ENCODE measurements at regions not wholly inside any gene's neighbourhood (a gene's known extent, or its start where the extent isn't known, plus 50 kb on each side); places are given as distances from the start of the nearest gene placed in this dataset.

GRCh38 chr5:67308988-67309688 is 112.5 kb upstream of the CD180 start:
- no peak for DNase-seq

- DNase-seq: no peak
Measured at GRCh38 chr5:67306965-67307607, 110.5 kb upstream of the CD180 start.

GRCh38 chr5:67305913-67306710 is 109.5 kb upstream of the CD180 start:
- no peak for DNase-seq

GRCh38 chr5:67305401-67305800 is 108.8 kb upstream of the CD180 start:
- DNase-seq: no peak

GRCh38 chr5:67303356-67303755 is 106.8 kb upstream of the CD180 start:
- DNase-seq: no peak

- DNase-seq: no peak
Measured at GRCh38 chr5:67301285-67301903, 104.8 kb upstream of the CD180 start.

GRCh38 chr5:67300326-67300725 is 103.7 kb upstream of the CD180 start:
- DNase-seq: no peak

- DNase-seq: no peak
Measured at GRCh38 chr5:67299231-67299735, 102.7 kb upstream of the CD180 start.

GRCh38 chr5:67297802-67298532 is 101.4 kb upstream of the CD180 start:
- DNase-seq: no peak

GRCh38 chr5:67297376-67297775 is 100.8 kb upstream of the CD180 start:
- DNase-seq: no peak

- DNase-seq: no peak
Measured at GRCh38 chr5:67294266-67294938, 97.8 kb upstream of the CD180 start.

- no peak for DNase-seq
Measured at GRCh38 chr5:67293226-67293625, 96.6 kb upstream of the CD180 start.

- no peak for DNase-seq
Measured at GRCh38 chr5:67292201-67292940, 95.8 kb upstream of the CD180 start.

- no peak for DNase-seq
Measured at GRCh38 chr5:67291671-67292070, 95.1 kb upstream of the CD180 start.

- DNase-seq: no peak
Measured at GRCh38 chr5:67291066-67291465, 94.5 kb upstream of the CD180 start.

- DNase-seq: no peak
Measured at GRCh38 chr5:67290655-67291054, 94.1 kb upstream of the CD180 start.

- DNase-seq: no peak
Measured at GRCh38 chr5:67289763-67290521, 93.3 kb upstream of the CD180 start.

- DNase-seq: no peak
Measured at GRCh38 chr5:67287510-67288268, 91.1 kb upstream of the CD180 start.

- no peak for DNase-seq
Measured at GRCh38 chr5:67286006-67286405, 89.4 kb upstream of the CD180 start.
